D721Med (cell line): ENCODE measurements at regions not wholly inside any gene's neighbourhood (a gene's known extent, or its start where the extent isn't known, plus 50 kb on each side); places are given as distances from the start of the nearest gene placed in this dataset.

Experiments
- DNase-seq: peaks from one replicate; pipeline ENCODE4 v3.0.0; 2011; ENCODE audit warnings: low spot score; ENCODE audit not compliant: insufficient read length
- FAIRE-seq: peaks from 2 replicates; lab custom pipeline; 2011; peaks lifted over from hg19 to GRCh38; lab: Jason Lieb, UNC
- CTCF ChIP-seq: IDR thresholded peaks from 2 replicates; pipeline ENCODE4 v1.5.1; 2012; ENCODE audit warnings: mild to moderate bottlenecking, control low read depth; ENCODE audit not compliant: insufficient read depth; ENCODE audit errors: missing control alignments

- FAIRE-seq: no peak
- TF ChIP-seq CTCF: no peak
- no peak for DNase-seq
Observed at GRCh38 chr2:239636808-239637207, 236.0 kb upstream of the HDAC4 start.

GRCh38 chr2:239634769-239635168 lies 233.9 kb upstream of the HDAC4 start:
- no peak for FAIRE-seq
- no peak for DNase-seq
- no peak for TF ChIP-seq CTCF

GRCh38 chr2:239630618-239631286 lies 229.9 kb upstream of the HDAC4 start:
- no peak for TF ChIP-seq CTCF
- no peak for FAIRE-seq
- no peak for DNase-seq

- DNase-seq: no peak
- no peak for FAIRE-seq
- TF ChIP-seq CTCF: no peak
Observed at GRCh38 chr2:239629926-239630617, 229.3 kb upstream of the HDAC4 start.

- DNase-seq: no peak
- TF ChIP-seq CTCF: no peak
- FAIRE-seq: no peak
Observed at GRCh38 chr2:239626961-239627592, 226.3 kb upstream of the HDAC4 start.

GRCh38 chr2:239625971-239626734 lies 225.3 kb upstream of the HDAC4 start:
- TF ChIP-seq CTCF: no peak
- no peak for DNase-seq
- no peak for FAIRE-seq
